Lower leg skin (tissue), 3 donors: ENCODE measurements at regions not wholly inside any gene's neighbourhood (a gene's known extent, or its start where the extent isn't known, plus 50 kb on each side); places are given as distances from the start of the nearest gene placed in this dataset.

Source experiments
- POLR2A ChIP-seq, 2 donors: fragments of 450-650 bp; IDR thresholded peaks; one replicate each; pipeline ENCODE4 v1.6.1; 2016 to 2017; ENCODE audit warnings: antibody characterized with exemption in 2 of 2, mild to moderate bottlenecking in 1 of 2, moderate library complexity in 1 of 2
- TF ChIP-seq, protein P1 (sequence below), 3 donors: fragments of 450-650 bp; IDR thresholded peaks; one replicate each; pipeline ENCODE4 v1.5.1; 2016; ENCODE audit warnings: antibody characterized with exemption in 3 of 3, mild to moderate bottlenecking in 3 of 3, moderate library complexity in 2 of 3

DNA sequence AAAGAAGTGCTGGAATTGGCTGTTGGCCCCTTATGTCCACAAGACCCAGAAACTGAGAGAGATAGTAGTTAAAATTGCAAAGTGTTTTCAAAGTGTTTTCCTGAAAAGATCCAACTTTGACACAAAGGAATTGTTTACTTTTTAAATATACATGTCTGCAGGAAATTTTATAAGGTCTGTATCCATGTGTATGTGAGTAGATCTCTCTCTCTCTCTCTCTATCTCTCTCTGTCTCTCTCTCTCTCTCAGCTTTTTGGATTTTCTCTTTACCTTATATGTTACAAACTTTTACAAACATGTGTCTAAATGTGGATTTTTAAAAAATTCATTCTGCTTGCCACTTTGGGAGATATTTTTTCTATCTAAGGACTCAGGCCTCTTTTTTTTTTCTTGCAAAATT, 358.6 kb downstream of the SIPA1L2 start:
- TF ChIP-seq, protein P1, sequence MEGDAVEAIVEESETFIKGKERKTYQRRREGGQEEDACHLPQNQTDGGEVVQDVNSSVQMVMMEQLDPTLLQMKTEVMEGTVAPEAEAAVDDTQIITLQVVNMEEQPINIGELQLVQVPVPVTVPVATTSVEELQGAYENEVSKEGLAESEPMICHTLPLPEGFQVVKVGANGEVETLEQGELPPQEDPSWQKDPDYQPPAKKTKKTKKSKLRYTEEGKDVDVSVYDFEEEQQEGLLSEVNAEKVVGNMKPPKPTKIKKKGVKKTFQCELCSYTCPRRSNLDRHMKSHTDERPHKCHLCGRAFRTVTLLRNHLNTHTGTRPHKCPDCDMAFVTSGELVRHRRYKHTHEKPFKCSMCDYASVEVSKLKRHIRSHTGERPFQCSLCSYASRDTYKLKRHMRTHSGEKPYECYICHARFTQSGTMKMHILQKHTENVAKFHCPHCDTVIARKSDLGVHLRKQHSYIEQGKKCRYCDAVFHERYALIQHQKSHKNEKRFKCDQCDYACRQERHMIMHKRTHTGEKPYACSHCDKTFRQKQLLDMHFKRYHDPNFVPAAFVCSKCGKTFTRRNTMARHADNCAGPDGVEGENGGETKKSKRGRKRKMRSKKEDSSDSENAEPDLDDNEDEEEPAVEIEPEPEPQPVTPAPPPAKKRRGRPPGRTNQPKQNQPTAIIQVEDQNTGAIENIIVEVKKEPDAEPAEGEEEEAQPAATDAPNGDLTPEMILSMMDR (IDR thresholded peaks at IDR 0.05): no peak
- TF ChIP-seq POLR2A (IDR thresholded peaks at IDR 0.05): no peak
